Fibroblast of lung (primary cell): ENCODE measurements at regions not wholly inside any gene's neighbourhood (a gene's known extent, or its start where the extent isn't known, plus 50 kb on each side); places are given as distances from the start of the nearest gene placed in this dataset.
A peak's percentile ranks its signal among the peaks of the same experiment; 100 is the strongest.

ENCODE experiments used
- DNase-seq, 2 donors: peaks; one replicate each; pipeline versions ENCODE4 v3.0.0 to v3.0.0-alpha.2; 2010; ENCODE audit warnings: low read depth in 2 of 2
- H2AFZ ChIP-seq: 2 replicates; pipeline ENCODE4 v1.5.1; 2012; ENCODE audit warnings: low read length, control low read depth, inconsistent platforms
- H3K27ac ChIP-seq: 2 replicates; pipeline ENCODE4 v1.5.1; 2011; ENCODE audit warnings: low read length, control low read depth; ENCODE audit not compliant: insufficient read depth
- H3K27me3 ChIP-seq: 2 replicates; pipeline ENCODE4 v1.5.1; 2011; ENCODE audit warnings: mild to moderate bottlenecking, low read length; ENCODE audit not compliant: control insufficient read depth, insufficient read depth
- H3K36me3 ChIP-seq: 2 replicates; pipeline ENCODE4 v1.5.1; 2011; ENCODE audit warnings: low read length; ENCODE audit not compliant: control insufficient read depth, insufficient read depth
- H3K4me1 ChIP-seq: 2 replicates; pipeline ENCODE4 v1.5.1; 2011; ENCODE audit warnings: low read length; ENCODE audit not compliant: control insufficient read depth, insufficient read depth; ENCODE audit errors: extremely low read depth
- H3K4me2 ChIP-seq: 2 replicates; pipeline ENCODE4 v1.5.1; 2011; ENCODE audit warnings: low read length, control low read depth; ENCODE audit not compliant: insufficient read depth; ENCODE audit errors: extremely low read depth
- H3K4me3 ChIP-seq, 4 experiments: fragments of 200-600 bp in 1 of 4; sonication (generic) in 1 of 4; replicated peaks in 1 of 4; 2 replicates each; pipeline ENCODE4 v1.5.1; 2011 to 2016; ENCODE audit warnings: low read length in 4 of 4, low read depth in 3 of 4, mild to moderate bottlenecking in 3 of 4, control low read depth in 2 of 4, inconsistent platforms in 1 of 4, mixed read lengths in 1 of 4; ENCODE audit not compliant: insufficient read depth in 1 of 4; ENCODE audit errors: control extremely low read depth in 1 of 4
- H3K79me2 ChIP-seq: 2 replicates; pipeline ENCODE4 v1.5.1; 2012; ENCODE audit warnings: mild to moderate bottlenecking, low read length, inconsistent platforms; ENCODE audit not compliant: control insufficient read depth, insufficient read depth
- H3K9ac ChIP-seq: 2 replicates; pipeline ENCODE4 v1.5.1; 2011; ENCODE audit warnings: mild to moderate bottlenecking, low read length, control low read depth; ENCODE audit not compliant: insufficient read depth
- H3K9me3 ChIP-seq: 2 replicates; pipeline ENCODE4 v1.5.1; 2012; ENCODE audit warnings: low read depth, low read length; ENCODE audit not compliant: control insufficient read depth, insufficient read depth
- H4K20me1 ChIP-seq: 2 replicates; pipeline ENCODE4 v1.5.1; 2011; ENCODE audit warnings: low read length; ENCODE audit not compliant: control insufficient read depth, insufficient read depth; ENCODE audit errors: extremely low read depth
- EZH2 ChIP-seq: IDR thresholded peaks from 2 replicates; pipeline ENCODE4 v1.5.1; 2012; ENCODE audit warnings: low read length, control low read depth, mild to moderate bottlenecking; ENCODE audit errors: missing control alignments
- TF ChIP-seq, protein P1 (sequence below), 2 donors: IDR thresholded peaks in 1 of 2; conservative IDR thresholded peaks in 1 of 2; 1 replicate in 1 of 2; 2 replicates in 1 of 2; pipeline ENCODE4 v1.5.1; 2011 to 2012; ENCODE audit warnings: low read length in 2 of 2, control low read depth in 1 of 2, inconsistent platforms in 1 of 2, low read depth in 1 of 2, mild to moderate bottlenecking in 1 of 2

DNA sequence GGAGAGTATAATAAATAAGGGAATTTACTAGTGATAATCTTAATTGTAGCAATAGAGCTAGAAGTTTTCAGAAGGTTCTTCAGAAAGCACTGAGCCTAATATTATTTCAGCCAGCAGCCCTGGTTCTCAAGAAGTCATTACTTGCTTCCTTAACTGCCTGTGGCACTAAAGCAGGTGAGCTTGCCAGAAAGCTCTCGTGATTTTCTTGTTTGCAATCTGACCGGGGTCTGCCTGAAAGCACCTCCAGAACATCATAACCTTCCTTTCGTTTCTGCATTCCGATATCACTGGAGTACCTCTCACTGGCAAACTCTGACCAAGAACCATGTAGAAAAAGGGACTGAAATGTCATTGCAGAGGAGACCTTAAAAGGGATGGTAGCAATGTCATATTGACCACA lies 510.3 kb downstream of the ZIC1 start:
- Histone ChIP-seq H2AFZ (no peak overlapping the region), H3K79me2 (no peaks in the 10 kb centered on the region), H3K4me1 (no peaks in the 10 kb centered on the region), H3K27me3 (no peaks in the 10 kb centered on the region), H3K4me3 (no peak overlapping the region), H3K4me2 (no peak overlapping the region), H3K9me3 (no peaks in the 10 kb centered on the region), H4K20me1 (no peaks in the 10 kb centered on the region), H3K27ac (no peak overlapping the region), H3K9ac (no peak overlapping the region), H3K36me3 (no peaks in the 10 kb centered on the region)
- no peak for TF ChIP-seq EZH2
- TF ChIP-seq, protein P1, sequence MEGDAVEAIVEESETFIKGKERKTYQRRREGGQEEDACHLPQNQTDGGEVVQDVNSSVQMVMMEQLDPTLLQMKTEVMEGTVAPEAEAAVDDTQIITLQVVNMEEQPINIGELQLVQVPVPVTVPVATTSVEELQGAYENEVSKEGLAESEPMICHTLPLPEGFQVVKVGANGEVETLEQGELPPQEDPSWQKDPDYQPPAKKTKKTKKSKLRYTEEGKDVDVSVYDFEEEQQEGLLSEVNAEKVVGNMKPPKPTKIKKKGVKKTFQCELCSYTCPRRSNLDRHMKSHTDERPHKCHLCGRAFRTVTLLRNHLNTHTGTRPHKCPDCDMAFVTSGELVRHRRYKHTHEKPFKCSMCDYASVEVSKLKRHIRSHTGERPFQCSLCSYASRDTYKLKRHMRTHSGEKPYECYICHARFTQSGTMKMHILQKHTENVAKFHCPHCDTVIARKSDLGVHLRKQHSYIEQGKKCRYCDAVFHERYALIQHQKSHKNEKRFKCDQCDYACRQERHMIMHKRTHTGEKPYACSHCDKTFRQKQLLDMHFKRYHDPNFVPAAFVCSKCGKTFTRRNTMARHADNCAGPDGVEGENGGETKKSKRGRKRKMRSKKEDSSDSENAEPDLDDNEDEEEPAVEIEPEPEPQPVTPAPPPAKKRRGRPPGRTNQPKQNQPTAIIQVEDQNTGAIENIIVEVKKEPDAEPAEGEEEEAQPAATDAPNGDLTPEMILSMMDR (conservative IDR thresholded peaks at IDR 0.05 in 1 of 2, IDR thresholded peaks at IDR 0.05 in 1 of 2; ENCODE audit: low read depth in 1 of 2, low read length in 2 of 2) = no peak
- DNase-seq = no peak

DNA sequence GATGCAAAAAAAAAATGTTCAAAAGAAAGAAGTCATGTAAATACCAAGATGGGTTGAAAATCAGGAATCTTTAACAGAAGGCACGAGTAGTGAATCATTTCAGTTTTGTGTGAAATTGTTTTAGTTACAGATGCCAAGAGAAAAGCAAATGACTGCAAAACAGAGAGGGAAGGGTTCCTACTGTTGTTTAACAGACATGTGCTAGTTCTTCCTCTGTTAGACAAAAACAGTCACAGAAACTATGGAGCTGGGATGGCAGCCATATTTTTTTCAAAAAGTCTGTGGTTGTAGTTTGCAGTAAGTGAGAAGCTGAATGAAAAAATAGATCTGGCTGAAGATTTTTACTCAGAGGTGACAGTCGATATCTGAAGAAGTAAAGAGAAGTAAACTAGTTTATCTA lies 511.9 kb downstream of the ZIC1 start:
- Histone ChIP-seq H3K9ac (no peak overlapping the region), H4K20me1 (no peaks in the 10 kb centered on the region), H3K36me3 (no peaks in the 10 kb centered on the region), H2AFZ (peak overlapping the region; percentile 37), H3K27ac (no peak overlapping the region), H3K79me2 (no peaks in the 10 kb centered on the region), H3K9me3 (no peaks in the 10 kb centered on the region), H3K4me2 (no peak overlapping the region), H3K27me3 (no peaks in the 10 kb centered on the region), H3K4me3 (no peak overlapping the region), H3K4me1 (no peaks in the 10 kb centered on the region)
- no peak for TF ChIP-seq EZH2
- TF ChIP-seq, protein P1 (conservative IDR thresholded peaks at IDR 0.05 in 1 of 2, IDR thresholded peaks at IDR 0.05 in 1 of 2; ENCODE audit: low read depth in 1 of 2, low read length in 2 of 2) = no peak
- DNase-seq = peak; percentile 65 to 71

DNA sequence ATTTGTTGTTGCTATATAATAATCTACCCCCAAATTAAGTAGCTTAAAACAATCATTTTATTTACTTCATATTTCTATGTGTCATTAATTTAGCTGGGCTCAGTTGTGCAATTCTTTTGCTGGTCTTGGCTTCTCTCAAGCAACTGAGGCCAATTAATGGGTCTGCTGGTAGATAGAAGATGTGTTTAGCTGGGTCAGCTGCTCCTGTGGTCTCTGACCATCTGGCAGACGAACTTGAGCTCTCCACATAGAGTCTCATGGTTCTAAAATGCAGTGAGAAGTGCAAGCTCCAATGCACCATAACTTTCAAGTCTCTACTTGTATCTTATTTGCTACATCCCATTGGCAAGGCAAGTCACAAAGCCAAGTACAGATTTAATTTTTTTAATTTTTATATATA lies 515.6 kb downstream of the ZIC1 start:
- peak; percentile 39 to 49 for DNase-seq
- H3K9me3 ChIP-seq = no peaks in the 10 kb centered on the region

More for the DNA sequence above, 515.6 kb downstream of the ZIC1 start:
- Histone ChIP-seq H3K36me3 (no peaks in the 10 kb centered on the region), H3K79me2 (no peaks in the 10 kb centered on the region), H4K20me1 (no peaks in the 10 kb centered on the region), H3K9ac (no peak overlapping the region), H3K4me1 (no peaks in the 10 kb centered on the region), H3K4me3 (no peak overlapping the region), H2AFZ (no peak overlapping the region), H3K27me3 (no peaks in the 10 kb centered on the region), H3K27ac (no peak overlapping the region), H3K4me2 (no peak overlapping the region)
- TF ChIP-seq EZH2 = no peak
- TF ChIP-seq, protein P1 (conservative IDR thresholded peaks at IDR 0.05 in 1 of 2, IDR thresholded peaks at IDR 0.05 in 1 of 2; ENCODE audit: low read depth in 1 of 2, low read length in 2 of 2) = no peak
